Ovary (tissue), 7 donors: ENCODE measurements at regions not wholly inside any gene's neighbourhood (a gene's known extent, or its start where the extent isn't known, plus 50 kb on each side); places are given as distances from the start of the nearest gene placed in this dataset.

Source experiments
- DNase-seq, 5 donors: peaks; one replicate each; pipeline ENCODE4 v3.0.0-alpha.2; 2019 to 2020
- H3K27ac ChIP-seq, 2 donors: fragments of 200-600 bp; one replicate each; pipeline versions ENCODE4 v1.5.1 to v1.8.0; 2019 to 2022
- H3K27me3 ChIP-seq: fragments of 200-600 bp; one replicate; pipeline ENCODE4 v1.8.0; 2022
- H3K36me3 ChIP-seq: fragments of 200-600 bp; sonication (generic); one replicate; pipeline ENCODE4 v1.5.1; 2019
- H3K4me1 ChIP-seq: one replicate; pipeline ENCODE4 v1.8.1; 2013; ENCODE audit warnings: mild to moderate bottlenecking, moderate library complexity; ENCODE audit not compliant: insufficient read depth
- H3K4me3 ChIP-seq: fragments of 200-600 bp; sonication (generic); one replicate; pipeline ENCODE4 v1.5.1; 2017
- H3K9me3 ChIP-seq, 2 donors: fragments of 200-600 bp in 1 of 2; sonication (generic) in 1 of 2; one replicate each; pipeline versions ENCODE4 v1.5.1 to v1.8.1; 2013 to 2019; ENCODE audit warnings: mild to moderate bottlenecking in 1 of 2, moderate library complexity in 1 of 2
- EP300 ChIP-seq: sonication (generic); formaldehyde crosslinking; IDR thresholded peaks from one replicate; pipeline ENCODE4 v1.6.1; 2017; ENCODE audit warnings: antibody characterized with exemption
- POLR2A ChIP-seq: fragments of 450-650 bp; IDR thresholded peaks from one replicate; pipeline ENCODE4 v1.6.1; 2017; ENCODE audit warnings: antibody characterized with exemption, mild to moderate bottlenecking, moderate library complexity
- WGBS, 3 donors: extraction: QIAGEN DNeasy Blood & Tissue Kit in 1 of 3; methylation state at CpG; one replicate each; pipeline versions ENCODE4 v1.1.5 to v1.1.7; 2013 to 2017; 5-methylcytosine and 5-hydroxymethylcytosine counted together
- intact Hi-C, 4 donors: fragments of 100-400 bp; cut with DNase I; formaldehyde crosslinking; loops; one replicate each; pipeline versions ENCODE4 v1.11.0 to v1.15.1; 2022 to 2023
- TF ChIP-seq, protein P1 (sequence below), 3 donors: fragments of 450-650 bp in 2 of 3; fragments of 200-600 bp in 1 of 3; IDR thresholded peaks; one replicate each; pipeline versions ENCODE4 v1.5.1 to v1.8.0; 2016 to 2022; ENCODE audit warnings: antibody characterized with exemption in 3 of 3, mild to moderate bottlenecking in 1 of 3
- donor health status: DM: no; HTN: no; CAD: no; lungs with moderate emphysema.
- donor health status: DM: no; HTN: no; CAD: no.
- donor health status: Bipolar disorder and iron deficiency.
- donor health status: DM: no; HTN: no; CAD: no.
- donor health status: DM: yes; HTN: yes; CAD: no.

DNA sequence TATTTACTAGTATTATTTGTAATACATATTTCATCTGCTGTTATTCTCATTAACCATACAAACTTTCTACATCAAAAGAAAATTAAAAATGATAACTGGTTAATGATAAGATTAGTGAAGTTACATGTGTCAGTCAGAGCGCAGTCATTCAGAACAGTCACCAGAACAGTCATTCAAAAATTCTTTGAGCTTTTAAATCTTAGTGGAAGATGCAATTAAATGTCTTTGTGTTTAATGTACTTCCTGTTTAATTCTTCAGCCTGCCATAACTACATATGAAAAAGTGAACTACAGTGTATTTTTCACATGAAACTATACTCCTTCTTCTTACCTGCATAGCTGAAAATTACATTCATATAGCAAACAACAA, 179.7 kb upstream of the NDST4 start:
- WGBS, 3 donors = 90 to 96% (median 91%) methylated on average over 1 of the region's 1 CpG
- no peaks in the 10 kb centered on the region for H3K27me3 ChIP-seq

DNA sequence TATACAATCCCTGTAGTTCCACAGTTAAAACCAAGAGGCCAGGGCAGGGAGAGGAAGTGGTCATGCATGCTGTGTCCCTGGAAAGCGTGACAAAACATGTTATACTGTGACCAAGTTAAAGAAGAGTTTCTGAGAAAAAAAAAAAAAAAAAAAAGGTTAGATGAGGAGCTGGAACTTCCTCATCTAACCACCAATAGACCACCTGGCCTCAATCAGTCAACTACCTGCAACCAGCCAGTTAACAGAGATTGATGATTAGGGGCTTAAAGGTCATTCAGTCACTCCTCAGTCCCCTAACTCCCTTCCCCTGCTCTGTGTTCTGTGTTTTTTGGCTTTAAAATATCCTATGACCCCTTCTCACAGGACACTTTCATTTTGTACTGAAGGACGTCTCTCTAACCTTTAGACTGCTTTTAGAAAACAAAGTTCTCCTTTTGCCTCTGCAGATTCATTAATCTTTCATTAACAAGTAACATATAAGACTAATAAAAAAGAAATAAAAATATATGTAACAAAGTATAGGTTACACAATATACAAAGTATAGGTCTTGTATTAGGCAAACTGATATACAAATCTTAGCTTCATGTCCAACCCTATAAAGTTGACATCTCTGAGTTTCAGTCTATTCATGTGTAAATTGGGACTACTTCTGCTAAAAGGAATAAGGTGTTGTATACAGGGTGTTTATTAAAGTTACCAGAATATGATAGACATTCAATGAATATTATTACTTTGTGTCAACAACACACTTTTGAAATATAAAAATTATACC, 179.1 kb upstream of the NDST4 start:
- 45 to 53% (median 51%) methylated on average over 2 of the region's 2 CpGs for WGBS, 3 donors
- no peaks in the 10 kb centered on the region for H3K36me3 ChIP-seq
- H3K4me3 ChIP-seq = no peak overlapping the region
- H3K9me3 ChIP-seq = no peaks in the 10 kb centered on the region
- TF ChIP-seq EP300 = no peak
- TF ChIP-seq, protein P1, sequence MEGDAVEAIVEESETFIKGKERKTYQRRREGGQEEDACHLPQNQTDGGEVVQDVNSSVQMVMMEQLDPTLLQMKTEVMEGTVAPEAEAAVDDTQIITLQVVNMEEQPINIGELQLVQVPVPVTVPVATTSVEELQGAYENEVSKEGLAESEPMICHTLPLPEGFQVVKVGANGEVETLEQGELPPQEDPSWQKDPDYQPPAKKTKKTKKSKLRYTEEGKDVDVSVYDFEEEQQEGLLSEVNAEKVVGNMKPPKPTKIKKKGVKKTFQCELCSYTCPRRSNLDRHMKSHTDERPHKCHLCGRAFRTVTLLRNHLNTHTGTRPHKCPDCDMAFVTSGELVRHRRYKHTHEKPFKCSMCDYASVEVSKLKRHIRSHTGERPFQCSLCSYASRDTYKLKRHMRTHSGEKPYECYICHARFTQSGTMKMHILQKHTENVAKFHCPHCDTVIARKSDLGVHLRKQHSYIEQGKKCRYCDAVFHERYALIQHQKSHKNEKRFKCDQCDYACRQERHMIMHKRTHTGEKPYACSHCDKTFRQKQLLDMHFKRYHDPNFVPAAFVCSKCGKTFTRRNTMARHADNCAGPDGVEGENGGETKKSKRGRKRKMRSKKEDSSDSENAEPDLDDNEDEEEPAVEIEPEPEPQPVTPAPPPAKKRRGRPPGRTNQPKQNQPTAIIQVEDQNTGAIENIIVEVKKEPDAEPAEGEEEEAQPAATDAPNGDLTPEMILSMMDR (IDR thresholded peaks at IDR 0.05) = no peak
- no peak for TF ChIP-seq POLR2A
- H3K4me1 ChIP-seq = no peaks in the 10 kb centered on the region
- no peaks in the 10 kb centered on the region for H3K27me3 ChIP-seq
- intact Hi-C loops = no loop called here
- DNase-seq = no peak
- no peak overlapping the region for H3K27ac ChIP-seq

More for the DNA sequence above, 179.7 kb upstream of the NDST4 start:
- intact Hi-C loops = no loop called here
- no peak overlapping the region for H3K27ac ChIP-seq
- H3K9me3 ChIP-seq = no peaks in the 10 kb centered on the region
- no peak overlapping the region for H3K4me3 ChIP-seq
- H3K36me3 ChIP-seq = no peaks in the 10 kb centered on the region
- TF ChIP-seq POLR2A (no peak), EP300 (no peak)
- TF ChIP-seq, protein P1 (IDR thresholded peaks at IDR 0.05) = no peak
- no peaks in the 10 kb centered on the region for H3K4me1 ChIP-seq
- DNase-seq = no peak

DNA sequence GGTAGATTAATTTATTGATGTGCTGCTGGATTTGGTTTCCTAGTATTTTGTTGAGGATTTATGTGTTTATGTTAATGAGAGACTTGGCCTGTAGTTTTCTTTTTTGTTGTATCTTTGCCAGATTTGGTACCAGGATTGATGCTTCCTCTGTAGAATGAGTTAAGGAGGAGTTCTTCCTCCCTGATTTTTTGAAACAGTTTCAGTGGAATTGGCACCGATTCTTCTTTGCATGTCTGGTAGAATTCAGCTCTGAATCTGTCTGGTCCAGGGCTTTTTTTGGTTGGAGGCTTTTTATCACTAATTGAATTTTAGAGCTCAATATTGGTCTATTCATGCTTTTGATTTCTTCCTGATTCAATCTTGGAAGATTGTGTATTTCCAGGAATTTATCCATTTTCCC, 174.0 kb upstream of the NDST4 start:
- no peak for DNase-seq
- Histone ChIP-seq H3K27ac (no peak overlapping the region), H3K27me3 (no peaks in the 10 kb centered on the region), H3K36me3 (no peaks in the 10 kb centered on the region), H3K4me1 (no peaks in the 10 kb centered on the region), H3K4me3 (no peak overlapping the region), H3K9me3 (no peaks in the 10 kb centered on the region)
- intact Hi-C loops = no loop called here
- TF ChIP-seq EP300 (no peak), POLR2A (no peak)
- TF ChIP-seq, protein P1 (IDR thresholded peaks at IDR 0.05) = no peak
- 17 to 39% (median 38%) methylated on average over 1 of the region's 1 CpG for WGBS, 3 donors

DNA sequence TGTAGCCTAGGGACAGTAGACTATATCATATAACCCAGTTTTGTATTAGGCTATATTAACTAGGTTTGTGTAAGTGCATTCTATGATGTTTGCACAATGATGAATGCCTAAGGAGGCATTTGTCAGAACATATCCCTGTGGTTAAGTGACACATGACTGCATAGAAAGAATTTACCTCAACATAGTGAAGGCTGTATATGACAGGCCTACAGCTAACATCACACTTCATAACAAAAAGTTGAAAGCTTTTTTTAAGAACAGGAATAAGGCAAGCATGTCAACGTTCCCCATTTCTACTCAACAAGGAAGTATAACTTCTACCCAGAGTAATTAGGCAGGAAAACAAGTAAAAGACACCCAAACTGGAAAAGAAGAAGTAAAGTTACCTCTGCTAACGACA, 165.9 kb upstream of the NDST4 start:
- TF ChIP-seq EP300 (no peak), POLR2A (no peak)
- TF ChIP-seq, protein P1 (IDR thresholded peaks at IDR 0.05) = no peak
- no peak overlapping the region for H3K27ac ChIP-seq
- DNase-seq = no peak
- 66 to 70% (median 68%) methylated on average over 2 of the region's 2 CpGs for WGBS, 3 donors
- H3K4me3 ChIP-seq = no peak overlapping the region
- H3K4me1 ChIP-seq = no peaks in the 10 kb centered on the region
- intact Hi-C loops = no loop called here
- H3K27me3 ChIP-seq = no peaks in the 10 kb centered on the region
- H3K36me3 ChIP-seq = no peaks in the 10 kb centered on the region
- no peaks in the 10 kb centered on the region for H3K9me3 ChIP-seq
